NOMO-1 (cell line): ENCODE measurements at regions not wholly inside any gene's neighbourhood (a gene's known extent, or its start where the extent isn't known, plus 50 kb on each side); places are given as distances from the start of the nearest gene placed in this dataset.
A peak's percentile ranks its signal among the peaks of the same experiment; 100 is the strongest.
"Not testable (repeated sequence)": the region's sequence is repeated elsewhere in the genome, so short reads cannot be mapped to it uniquely, and the experiment has no call there.

ENCODE experiments used
- DNase-seq, 2 experiments: peaks; one replicate each; lab custom pipeline; 2025; ENCODE audit not compliant: unreplicated experiment in 2 of 2; lab: John Stamatoyannopoulos, UW

GRCh38 chr10:26355241-26355640 lies 82.9 kb upstream of the APBB1IP start:
- DNase-seq: no peak

GRCh38 chr10:26357203-26357602 lies 80.9 kb upstream of the APBB1IP start:
- no peak for DNase-seq

- no peak for DNase-seq
Observed at GRCh38 chr10:26358071-26358470, 80.1 kb upstream of the APBB1IP start.

GRCh38 chr10:26359670-26360069 lies 78.5 kb upstream of the APBB1IP start:
- DNase-seq: no peak

- no peak for DNase-seq
Observed at GRCh38 chr10:26361351-26361750, 76.8 kb upstream of the APBB1IP start.

- peak; percentile 40 to 55 for DNase-seq
Observed at GRCh38 chr10:26361971-26362370, 76.2 kb upstream of the APBB1IP start.

- DNase-seq: no peak
Observed at GRCh38 chr10:26365681-26366358, 72.3 kb upstream of the APBB1IP start.

GRCh38 chr10:26367035-26367434 lies 71.1 kb upstream of the APBB1IP start:
- DNase-seq: not testable (repeated sequence)

GRCh38 chr10:26367771-26368170 lies 70.4 kb upstream of the APBB1IP start:
- peak; percentile 66 to 69 for DNase-seq

- no peak for DNase-seq
Observed at GRCh38 chr10:26368463-26368862, 69.7 kb upstream of the APBB1IP start.

- no peak for DNase-seq
Observed at GRCh38 chr10:26372513-26373354, 65.4 kb upstream of the APBB1IP start.

- DNase-seq: peak; percentile 64 to 74
Observed at GRCh38 chr10:26374426-26374825, 63.7 kb upstream of the APBB1IP start.

- not testable (repeated sequence) for DNase-seq
Observed at GRCh38 chr10:26377224-26377810, 60.8 kb upstream of the APBB1IP start.

GRCh38 chr10:26378861-26379294 lies 59.3 kb upstream of the APBB1IP start:
- DNase-seq: peak; percentile 45 to 80

- DNase-seq: no peak
Observed at GRCh38 chr10:26380815-26381214, 57.3 kb upstream of the APBB1IP start.

GRCh38 chr10:26381986-26382385 lies 56.2 kb upstream of the APBB1IP start:
- no peak for DNase-seq

GRCh38 chr10:26384600-26384999 lies 53.5 kb upstream of the APBB1IP start:
- no peak for DNase-seq

- DNase-seq: no peak
Observed at GRCh38 chr10:26385443-26385842, 52.7 kb upstream of the APBB1IP start.

GRCh38 chr10:26386781-26387180 lies 51.4 kb upstream of the APBB1IP start:
- peak; percentile 90 to 99 for DNase-seq
